ENCODE measurements at regions not wholly inside any gene's neighbourhood (a gene's known extent, or its start where the extent isn't known, plus 50 kb on each side); places are given as distances from the start of the nearest gene placed in this dataset.

GRCh38 chr2:126494593-126494992 lies 161.4 kb upstream of the GYPC start:
- TF ChIP-seq YY1 (IDR thresholded peaks at IDR 0.05; ENCODE audit: insufficient read depth, insufficient read length) (no peak), ZNF274 (IDR thresholded peaks at IDR 0.05; ENCODE audit: low read depth, low read length) (no peak), SUZ12 (IDR thresholded peaks at IDR 0.05; ENCODE audit: extremely low read depth, insufficient read depth, insufficient read length) (no peak)
